ENCODE measurements at regions not wholly inside any gene's neighbourhood (a gene's known extent, or its start where the extent isn't known, plus 50 kb on each side); places are given as distances from the start of the nearest gene placed in this dataset.

DNA sequence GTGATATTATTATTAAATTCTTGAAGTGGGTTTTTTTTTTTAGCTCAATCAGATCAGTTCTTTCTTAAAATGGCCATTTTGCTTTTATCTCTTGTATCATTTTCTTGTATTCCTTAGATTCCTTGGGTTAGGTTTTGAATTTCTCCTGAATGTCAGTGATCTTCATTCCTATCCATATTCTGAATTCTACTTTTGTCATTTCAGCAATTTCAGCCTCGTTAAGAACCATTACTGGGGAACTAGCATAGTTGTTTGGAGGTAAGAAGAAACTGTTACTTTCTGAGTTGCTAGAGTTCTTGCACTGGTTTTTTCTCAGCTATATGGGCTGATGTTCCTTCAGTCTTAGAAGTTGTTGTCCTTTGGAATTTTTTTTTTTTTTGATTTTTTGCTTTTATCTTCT is 293.1 kb downstream of the MAP2K4 start:
- TF ChIP-seq, protein P1, sequence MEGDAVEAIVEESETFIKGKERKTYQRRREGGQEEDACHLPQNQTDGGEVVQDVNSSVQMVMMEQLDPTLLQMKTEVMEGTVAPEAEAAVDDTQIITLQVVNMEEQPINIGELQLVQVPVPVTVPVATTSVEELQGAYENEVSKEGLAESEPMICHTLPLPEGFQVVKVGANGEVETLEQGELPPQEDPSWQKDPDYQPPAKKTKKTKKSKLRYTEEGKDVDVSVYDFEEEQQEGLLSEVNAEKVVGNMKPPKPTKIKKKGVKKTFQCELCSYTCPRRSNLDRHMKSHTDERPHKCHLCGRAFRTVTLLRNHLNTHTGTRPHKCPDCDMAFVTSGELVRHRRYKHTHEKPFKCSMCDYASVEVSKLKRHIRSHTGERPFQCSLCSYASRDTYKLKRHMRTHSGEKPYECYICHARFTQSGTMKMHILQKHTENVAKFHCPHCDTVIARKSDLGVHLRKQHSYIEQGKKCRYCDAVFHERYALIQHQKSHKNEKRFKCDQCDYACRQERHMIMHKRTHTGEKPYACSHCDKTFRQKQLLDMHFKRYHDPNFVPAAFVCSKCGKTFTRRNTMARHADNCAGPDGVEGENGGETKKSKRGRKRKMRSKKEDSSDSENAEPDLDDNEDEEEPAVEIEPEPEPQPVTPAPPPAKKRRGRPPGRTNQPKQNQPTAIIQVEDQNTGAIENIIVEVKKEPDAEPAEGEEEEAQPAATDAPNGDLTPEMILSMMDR (IDR thresholded peaks at IDR 0.05), result no peak
- no peak for TF ChIP-seq POLR2AphosphoS5 (IDR thresholded peaks at IDR 0.05)

Data from prostate gland (tissue), 2 donors.